Lung (tissue), 11 donors: ENCODE measurements at regions not wholly inside any gene's neighbourhood (a gene's known extent, or its start where the extent isn't known, plus 50 kb on each side); places are given as distances from the start of the nearest gene placed in this dataset.

Experiments
- ATAC-seq: fragments of 200-7000 bp; cut with Tn5 transposase; one replicate; pipeline ENCODE4 v1.9.1; 2020; ENCODE audit warnings: moderate number of reproducible peaks; ENCODE audit not compliant: insufficient read depth, low FRiP score
- DNase-seq, 3 donors: peaks; one replicate each; pipeline ENCODE4 v3.0.0-alpha.2; 2013 to 2017
- H3K27ac ChIP-seq, 2 donors: one replicate each; pipeline ENCODE4 v1.5.1; 2013; ENCODE audit warnings: mild to moderate bottlenecking in 2 of 2, moderate library complexity in 2 of 2, control low read depth in 1 of 2, inconsistent platforms in 1 of 2, low read depth in 1 of 2, low read length in 1 of 2
- H3K27me3 ChIP-seq, 3 donors: one replicate each; pipeline ENCODE4 v1.5.1; 2013; ENCODE audit warnings: low read length in 2 of 3; ENCODE audit not compliant: control insufficient read depth in 3 of 3, insufficient read depth in 3 of 3
- H3K36me3 ChIP-seq, 4 donors: one replicate each; pipeline ENCODE4 v1.5.1; 2013; ENCODE audit warnings: low read length in 4 of 4, mild to moderate bottlenecking in 1 of 4, moderate library complexity in 1 of 4; ENCODE audit not compliant: control insufficient read depth in 4 of 4, insufficient read depth in 4 of 4
- H3K4me1 ChIP-seq, 5 donors: one replicate each; pipeline ENCODE4 v1.5.1; 2013; ENCODE audit warnings: low read length in 5 of 5, mild to moderate bottlenecking in 2 of 5, moderate library complexity in 1 of 5; ENCODE audit not compliant: control insufficient read depth in 5 of 5, insufficient read depth in 5 of 5
- H3K4me3 ChIP-seq: one replicate; pipeline ENCODE4 v1.5.1; 2013; ENCODE audit warnings: mild to moderate bottlenecking, control low read depth, moderate library complexity
- H3K9ac ChIP-seq, 2 donors: one replicate each; pipeline ENCODE4 v1.5.1; 2013; ENCODE audit warnings: low read length in 2 of 2, control low read depth in 1 of 2; ENCODE audit not compliant: insufficient read depth in 1 of 2
- H3K9me3 ChIP-seq, 4 donors: one replicate each; pipeline ENCODE4 v1.5.1; 2013; ENCODE audit warnings: low read length in 3 of 4, mild to moderate bottlenecking in 1 of 4, moderate library complexity in 1 of 4; ENCODE audit not compliant: control insufficient read depth in 4 of 4, insufficient read depth in 3 of 4
- WGBS, 2 donors: extraction: QIAGEN DNeasy Blood & Tissue Kit; methylation state at CpG; one replicate each; pipeline ENCODE4 v1.1.7; 2013; 5-methylcytosine and 5-hydroxymethylcytosine counted together
- TF ChIP-seq, protein P1 (sequence below): IDR thresholded peaks from 2 replicates; pipeline ENCODE4 v1.5.1; 2012; ENCODE audit warnings: mild to moderate bottlenecking; ENCODE audit errors: control extremely low read depth, extremely low read depth
- donor health status: control.
- donor health status: control.
- donor health status: Bipolar disorder and iron deficiency.
- donor health status: healthy.
- donor health status: DM: yes; HTN: yes; CAD: no.

DNA sequence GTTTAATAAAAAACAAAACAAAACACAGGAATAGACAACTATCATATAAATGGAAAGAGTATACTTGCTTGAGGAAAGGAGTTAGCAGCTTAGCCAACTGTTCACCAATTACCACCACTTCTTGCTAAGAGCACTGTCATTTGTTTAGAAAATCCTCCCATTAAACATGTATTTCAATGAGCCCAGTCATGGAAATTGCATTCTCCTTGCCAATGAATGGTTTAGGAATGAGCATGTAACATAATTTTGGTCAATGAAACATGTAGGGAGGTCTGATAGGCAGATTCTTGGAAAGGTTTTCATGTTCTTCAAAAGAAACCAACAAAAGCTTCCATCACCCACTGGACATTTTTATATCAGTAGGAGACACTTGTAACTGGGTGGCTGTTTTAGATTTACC is 502.8 kb upstream of the PAPPA start:
- TF ChIP-seq, protein P1, sequence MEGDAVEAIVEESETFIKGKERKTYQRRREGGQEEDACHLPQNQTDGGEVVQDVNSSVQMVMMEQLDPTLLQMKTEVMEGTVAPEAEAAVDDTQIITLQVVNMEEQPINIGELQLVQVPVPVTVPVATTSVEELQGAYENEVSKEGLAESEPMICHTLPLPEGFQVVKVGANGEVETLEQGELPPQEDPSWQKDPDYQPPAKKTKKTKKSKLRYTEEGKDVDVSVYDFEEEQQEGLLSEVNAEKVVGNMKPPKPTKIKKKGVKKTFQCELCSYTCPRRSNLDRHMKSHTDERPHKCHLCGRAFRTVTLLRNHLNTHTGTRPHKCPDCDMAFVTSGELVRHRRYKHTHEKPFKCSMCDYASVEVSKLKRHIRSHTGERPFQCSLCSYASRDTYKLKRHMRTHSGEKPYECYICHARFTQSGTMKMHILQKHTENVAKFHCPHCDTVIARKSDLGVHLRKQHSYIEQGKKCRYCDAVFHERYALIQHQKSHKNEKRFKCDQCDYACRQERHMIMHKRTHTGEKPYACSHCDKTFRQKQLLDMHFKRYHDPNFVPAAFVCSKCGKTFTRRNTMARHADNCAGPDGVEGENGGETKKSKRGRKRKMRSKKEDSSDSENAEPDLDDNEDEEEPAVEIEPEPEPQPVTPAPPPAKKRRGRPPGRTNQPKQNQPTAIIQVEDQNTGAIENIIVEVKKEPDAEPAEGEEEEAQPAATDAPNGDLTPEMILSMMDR: no peak
- no peak overlapping the region for H3K4me3 ChIP-seq
- H3K27ac ChIP-seq: peak overlapping the region in 1 of 2 donors; percentile 33
- ATAC-seq (no peak), DNase-seq (peak in 1 of 3 donors; percentile 3)
- no peak overlapping the region for H3K9ac ChIP-seq
- no peaks in the 10 kb centered on the region for H3K9me3 ChIP-seq
- H3K36me3 ChIP-seq: no peaks in the 10 kb centered on the region
- no peaks in the 10 kb centered on the region for H3K27me3 ChIP-seq
- peaks cover 0 to 19% (median 0%) of the 10 kb centered on the region in 5 donors for H3K4me1 ChIP-seq

DNA sequence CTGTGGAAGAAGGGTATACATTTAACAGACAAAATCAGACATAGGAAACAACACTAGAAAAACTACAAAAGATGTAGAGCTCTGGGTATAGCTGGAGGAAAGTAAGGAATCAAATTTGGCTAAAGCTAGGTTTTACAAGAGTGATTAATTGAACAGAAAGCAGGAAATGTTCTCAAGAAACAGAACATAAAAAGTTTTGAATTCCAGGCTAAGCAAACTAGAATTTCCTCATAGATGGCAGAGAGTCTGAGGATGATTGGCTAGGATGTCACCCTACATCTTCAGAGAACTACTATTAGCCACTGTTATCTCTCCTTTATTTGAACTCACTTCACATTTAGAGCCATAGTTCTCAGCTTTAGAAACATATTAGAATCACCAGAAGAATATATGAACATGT is 502.1 kb upstream of the PAPPA start:
- TF ChIP-seq, protein P1: no peak
- Histone ChIP-seq H3K4me1 (peaks cover 0 to 19% (median 0%) of the 10 kb centered on the region in 5 donors), H3K9me3 (no peaks in the 10 kb centered on the region), H3K27me3 (no peaks in the 10 kb centered on the region), H3K36me3 (no peaks in the 10 kb centered on the region), H3K27ac (no peak overlapping the region), H3K4me3 (no peak overlapping the region), H3K9ac (no peak overlapping the region)
- peak in 1 of 3 donors; percentile 2 for DNase-seq
- ATAC-seq: no peak

DNA sequence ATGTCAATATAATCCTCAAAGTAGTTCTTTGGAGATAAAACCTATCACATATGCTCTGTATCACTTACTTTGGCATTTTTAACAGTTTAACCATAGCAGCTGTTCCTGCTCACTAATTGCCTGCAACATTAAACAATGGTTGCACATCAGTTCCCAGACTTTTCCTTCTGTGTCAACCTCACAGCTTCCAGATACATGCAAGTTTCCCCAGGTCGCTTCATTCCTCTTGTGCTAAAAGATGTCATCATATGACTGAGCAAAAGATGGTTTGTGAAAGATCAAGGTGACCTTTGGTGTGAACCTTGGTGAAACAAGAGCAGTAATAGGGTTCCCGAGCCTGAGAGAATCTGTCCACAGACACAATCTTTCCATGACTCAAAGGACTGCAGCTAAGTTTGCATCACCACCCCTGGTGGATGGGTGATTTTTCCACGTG is 500.4 kb upstream of the PAPPA start:
- no peaks in the 10 kb centered on the region for H3K27me3 ChIP-seq
- TF ChIP-seq, protein P1: no peak
- ATAC-seq (no peak), DNase-seq (peak; percentile 35 to 88 (median 79))
- no peaks in the 10 kb centered on the region for H3K36me3 ChIP-seq
- peaks cover 0 to 19% (median 0%) of the 10 kb centered on the region in 5 donors for H3K4me1 ChIP-seq
- WGBS, 2 donors: 52 to 57% methylated on average over 3 of the region's 3 CpGs
- no peak overlapping the region for H3K9ac ChIP-seq
- no peak overlapping the region for H3K27ac ChIP-seq
- H3K4me3 ChIP-seq: no peak overlapping the region
- H3K9me3 ChIP-seq: no peaks in the 10 kb centered on the region

DNA sequence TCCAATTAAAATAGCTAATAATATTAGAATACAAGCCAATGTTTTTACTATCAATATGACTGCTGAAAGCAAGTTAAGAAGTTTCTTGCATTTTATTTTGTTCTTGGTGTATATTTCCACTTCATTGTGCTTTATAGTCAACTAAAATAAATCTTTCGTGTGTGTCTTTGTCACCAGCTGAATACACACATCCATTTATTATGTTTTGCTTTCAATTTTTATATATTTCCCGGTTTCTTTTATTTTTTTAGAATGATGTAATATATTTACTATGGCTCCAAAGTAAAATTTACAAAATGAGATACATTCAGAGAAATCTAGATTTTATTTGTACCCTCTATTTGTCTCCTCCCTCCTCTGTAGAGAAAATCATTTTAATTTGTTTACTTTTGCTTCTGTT is 495.9 kb upstream of the PAPPA start:
- H3K9ac ChIP-seq: no peak overlapping the region
- H3K9me3 ChIP-seq: no peaks in the 10 kb centered on the region
- no peak overlapping the region for H3K4me3 ChIP-seq
- TF ChIP-seq, protein P1: no peak
- no peaks in the 10 kb centered on the region for H3K36me3 ChIP-seq
- no peak overlapping the region for H3K27ac ChIP-seq
- no peaks in the 10 kb centered on the region for H3K27me3 ChIP-seq
- DNase-seq: no peak
- ATAC-seq: no peak
- H3K4me1 ChIP-seq: peaks cover 0 to 9% (median 0%) of the 10 kb centered on the region in 5 donors
- WGBS, 2 donors: 74 to 79% methylated on average over 2 of the region's 2 CpGs
